HUES6 (cell line): ENCODE measurements at regions not wholly inside any gene's neighbourhood (a gene's known extent, or its start where the extent isn't known, plus 50 kb on each side); places are given as distances from the start of the nearest gene placed in this dataset.

Source experiments
- H3K27ac ChIP-seq: 2 replicates; pipeline ENCODE4 v1.7.0; 2013; ENCODE audit warnings: low read depth, mild to moderate bottlenecking, low read length, inconsistent platforms
- H3K27me3 ChIP-seq: 2 replicates; pipeline ENCODE4 v1.6.1; 2013; ENCODE audit warnings: low read length; ENCODE audit not compliant: control insufficient read depth, insufficient read depth
- H3K36me3 ChIP-seq: 2 replicates; pipeline ENCODE4 v1.6.1; 2013; ENCODE audit warnings: low read length; ENCODE audit not compliant: control insufficient read depth, insufficient read depth
- H3K4me1 ChIP-seq: 2 replicates; pipeline ENCODE4 v1.6.1; 2013; ENCODE audit warnings: low read length; ENCODE audit not compliant: control insufficient read depth, insufficient read depth
- H3K4me3 ChIP-seq: 2 replicates; pipeline ENCODE4 v1.5.1; 2013; ENCODE audit warnings: low read depth, low read length
- H3K9ac ChIP-seq: one replicate; pipeline ENCODE4 v1.6.1; 2013; ENCODE audit warnings: mild to moderate bottlenecking, low read length
- H3K9me3 ChIP-seq: 2 replicates; pipeline ENCODE4 v1.6.1; 2013; ENCODE audit warnings: low read depth, low read length; ENCODE audit not compliant: control insufficient read depth, insufficient read depth

DNA sequence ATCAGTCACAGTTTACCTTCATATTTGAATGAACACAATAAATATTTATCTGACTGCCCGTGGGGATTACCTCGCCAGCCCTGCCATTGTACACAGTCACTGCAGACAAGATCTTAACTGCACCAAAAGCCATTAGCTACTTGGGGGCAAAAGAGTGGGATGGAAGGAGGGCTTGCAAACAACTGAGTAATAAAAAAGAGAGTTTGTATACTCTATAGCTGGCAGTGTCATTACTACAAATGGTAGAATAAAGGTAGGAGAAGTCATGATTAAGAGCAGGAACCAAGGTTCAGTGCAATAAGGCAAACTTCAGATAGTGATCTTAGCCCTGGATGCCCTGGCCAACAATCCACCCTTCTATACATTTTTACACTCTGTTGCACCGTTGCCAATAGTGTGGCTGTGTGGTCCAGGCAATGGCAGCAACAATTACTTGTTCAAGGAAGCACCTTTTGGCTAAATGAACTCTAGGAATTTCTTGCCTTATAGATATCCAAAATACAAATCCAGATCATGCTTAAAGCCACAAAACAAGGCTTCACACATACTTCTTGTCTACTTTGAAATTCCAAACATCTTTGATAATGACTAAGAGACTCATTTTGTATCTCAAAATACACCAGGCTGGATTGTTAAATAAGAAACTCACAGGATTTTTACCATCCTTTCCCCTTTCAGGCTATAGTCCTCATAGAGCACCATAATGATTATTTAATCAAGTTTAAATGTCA is 955.4 kb upstream of the ADGRB3 start:
- peaks cover 11% of the 10 kb centered on the region; the same call in 1 of the 2 replicates for H3K9me3 ChIP-seq
- no peaks in the 10 kb centered on the region for H3K4me1 ChIP-seq
- no peak overlapping the region for H3K9ac ChIP-seq
- no peak overlapping the region for H3K27ac ChIP-seq
- no peaks in the 10 kb centered on the region for H3K27me3 ChIP-seq
- H3K4me3 ChIP-seq = no peak overlapping the region
- no peaks in the 10 kb centered on the region for H3K36me3 ChIP-seq

DNA sequence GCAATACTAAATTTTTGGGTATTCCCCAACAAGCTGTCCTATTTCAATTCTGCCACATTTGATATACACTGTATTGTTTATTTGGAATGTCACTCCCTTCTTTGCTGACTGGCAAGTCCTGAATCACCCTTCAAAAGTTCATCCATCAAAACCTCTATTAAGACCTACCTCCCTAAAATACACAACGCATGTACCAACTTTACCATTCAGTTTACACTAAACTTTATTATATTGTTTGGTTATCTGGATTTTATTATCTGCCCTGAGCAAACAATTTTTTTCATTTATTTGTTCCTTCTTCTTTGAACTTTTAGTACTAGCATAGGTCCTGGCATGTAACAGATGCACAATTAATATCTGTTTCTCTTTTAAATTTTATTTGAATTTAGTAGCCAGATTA is 958.2 kb upstream of the ADGRB3 start:
- Histone ChIP-seq H3K9ac (no peak overlapping the region), H3K36me3 (no peaks in the 10 kb centered on the region), H3K27ac (no peak overlapping the region), H3K4me1 (no peaks in the 10 kb centered on the region), H3K27me3 (no peaks in the 10 kb centered on the region), H3K9me3 (peaks cover 33% of the 10 kb centered on the region), H3K4me3 (no peak overlapping the region)

DNA sequence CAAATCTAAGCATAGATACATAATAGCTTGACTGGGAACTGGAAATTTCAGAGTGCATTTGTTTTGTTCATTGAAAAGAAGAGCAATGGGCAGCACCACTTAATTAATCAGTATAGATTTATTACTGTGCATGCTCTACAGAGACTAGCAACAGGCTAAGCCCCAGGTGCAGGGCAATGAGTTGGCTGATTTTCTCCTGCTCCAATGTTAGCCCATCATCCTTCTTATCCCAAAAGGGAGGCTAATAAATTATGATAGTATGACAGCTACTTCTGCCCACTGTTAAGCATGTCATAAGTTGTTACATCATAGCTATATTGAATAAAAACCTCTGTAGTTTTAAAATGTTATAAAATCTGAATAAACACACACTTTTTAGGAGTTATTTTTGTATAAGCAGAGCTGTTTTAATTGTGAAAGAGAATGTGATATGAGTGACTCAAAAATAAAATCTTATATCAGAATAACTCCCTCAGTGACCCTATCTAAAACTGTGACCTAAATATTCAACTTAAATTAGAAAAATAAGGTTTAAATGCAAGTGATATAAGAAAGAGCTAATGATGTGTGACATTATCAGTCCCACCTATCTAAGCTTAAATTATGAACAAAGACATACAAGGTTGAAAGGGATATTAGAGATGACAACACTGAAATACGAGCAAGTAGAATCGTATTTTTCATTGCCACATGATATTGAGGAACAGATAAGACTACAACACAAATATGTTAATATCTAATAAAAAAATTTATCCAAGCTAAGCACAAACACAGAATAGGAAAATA is 967.3 kb upstream of the ADGRB3 start:
- H3K4me1 ChIP-seq = no peaks in the 10 kb centered on the region
- peaks cover 7% of the 10 kb centered on the region for H3K9me3 ChIP-seq
- H3K36me3 ChIP-seq = no peaks in the 10 kb centered on the region
- no peak overlapping the region for H3K27ac ChIP-seq
- no peaks in the 10 kb centered on the region for H3K27me3 ChIP-seq
- H3K4me3 ChIP-seq = no peak overlapping the region
- no peak overlapping the region for H3K9ac ChIP-seq

GRCh38 chr6:67666177-67666964 is 968.7 kb upstream of the ADGRB3 start:
- H3K4me3 ChIP-seq = no peak overlapping the region
- H3K9ac ChIP-seq = no peak overlapping the region
- no peaks in the 10 kb centered on the region for H3K36me3 ChIP-seq
- H3K27me3 ChIP-seq = no peaks in the 10 kb centered on the region
- H3K4me1 ChIP-seq = no peaks in the 10 kb centered on the region
- peaks cover 3% of the 10 kb centered on the region; the same call in 1 of the 2 replicates for H3K9me3 ChIP-seq
- H3K27ac ChIP-seq = no peak overlapping the region

DNA sequence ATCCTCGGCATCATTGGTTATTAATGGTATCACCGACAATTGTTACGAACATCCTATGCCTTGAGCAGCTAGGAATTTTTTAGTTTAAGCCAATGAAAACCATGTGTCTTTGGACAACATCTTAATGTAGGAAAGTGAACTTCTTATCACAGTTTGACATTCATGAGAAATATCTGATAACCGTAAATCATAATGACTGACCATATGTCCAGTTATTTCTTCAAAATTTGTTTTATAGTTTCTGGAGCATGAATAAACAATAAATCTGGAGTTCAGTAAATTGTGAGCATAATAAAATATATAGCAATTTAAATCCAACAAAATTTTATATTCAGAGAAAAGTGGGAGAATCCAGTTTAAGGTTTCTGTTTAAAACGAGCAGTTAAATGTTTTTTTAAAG is 970.1 kb upstream of the ADGRB3 start:
- Histone ChIP-seq H3K9me3 (peaks cover 3% of the 10 kb centered on the region; the same call in 1 of the 2 replicates), H3K27ac (no peak overlapping the region), H3K36me3 (no peaks in the 10 kb centered on the region), H3K27me3 (no peaks in the 10 kb centered on the region), H3K9ac (no peak overlapping the region), H3K4me3 (no peak overlapping the region), H3K4me1 (no peaks in the 10 kb centered on the region)

DNA sequence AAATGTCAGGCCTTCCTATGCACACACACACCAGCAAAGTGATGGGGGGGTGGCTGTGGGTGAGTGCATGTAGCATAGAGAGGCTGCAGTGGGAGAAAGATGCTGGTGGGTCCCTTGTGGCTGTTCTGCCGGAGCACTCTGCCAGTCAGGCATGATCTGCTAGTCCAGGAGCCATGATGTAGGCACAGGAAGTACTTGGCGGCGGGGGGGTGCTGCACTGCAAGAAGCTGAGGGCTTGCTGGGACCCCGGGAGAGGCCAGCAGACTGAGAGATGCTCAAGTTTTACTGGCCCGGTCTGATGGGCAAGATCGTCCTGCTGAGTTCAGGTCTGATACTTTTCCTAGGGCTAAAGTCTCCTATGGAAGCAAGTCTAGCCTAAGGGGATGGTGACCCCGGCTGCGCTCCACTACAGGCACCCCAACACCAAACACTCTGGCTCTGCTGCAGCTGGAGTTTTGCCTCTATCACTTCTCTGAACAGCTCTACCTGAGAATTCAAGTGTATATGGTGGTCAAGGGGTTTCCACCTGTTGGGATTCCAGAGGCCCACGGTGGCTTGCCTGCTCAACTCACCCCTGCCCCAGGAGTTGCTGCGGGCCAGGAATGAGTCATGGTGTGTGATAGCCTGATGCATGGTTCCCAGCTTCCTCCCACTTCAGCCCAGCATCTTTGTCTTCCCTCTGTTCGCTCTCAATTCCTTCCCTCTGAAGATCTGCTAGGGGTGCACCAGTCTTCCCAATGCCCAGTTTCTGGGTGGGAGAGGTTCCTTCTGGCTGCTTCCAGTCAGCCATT is 971.8 kb upstream of the ADGRB3 start:
- no peaks in the 10 kb centered on the region for H3K27me3 ChIP-seq
- H3K4me3 ChIP-seq = no peak overlapping the region
- no peak overlapping the region for H3K9ac ChIP-seq
- no peaks in the 10 kb centered on the region for H3K36me3 ChIP-seq
- no peak overlapping the region for H3K27ac ChIP-seq
- H3K9me3 ChIP-seq = peaks cover 3% of the 10 kb centered on the region; the same call in 1 of the 2 replicates
- no peaks in the 10 kb centered on the region for H3K4me1 ChIP-seq

DNA sequence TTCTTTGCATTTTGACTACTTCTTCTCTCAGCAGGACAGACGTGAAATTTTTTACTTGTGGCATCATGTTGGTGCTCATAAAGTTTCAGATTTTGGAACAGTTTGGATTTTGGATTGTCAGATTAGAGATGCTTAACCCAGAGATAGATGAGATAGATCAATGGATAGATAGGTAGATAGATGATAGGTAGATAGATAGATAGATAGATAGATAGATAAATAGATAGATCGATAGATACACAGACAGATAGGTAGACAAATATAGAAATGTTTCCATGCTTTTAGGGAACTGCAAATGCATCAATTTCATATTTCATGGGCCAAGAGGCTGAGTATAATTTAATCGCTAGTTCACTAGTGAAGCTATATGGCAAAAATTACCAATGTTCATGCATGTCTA is 981.5 kb upstream of the ADGRB3 start:
- Histone ChIP-seq H3K36me3 (no peaks in the 10 kb centered on the region), H3K9ac (no peak overlapping the region), H3K9me3 (no peaks in the 10 kb centered on the region), H3K4me1 (no peaks in the 10 kb centered on the region), H3K27me3 (no peaks in the 10 kb centered on the region), H3K27ac (no peak overlapping the region), H3K4me3 (no peak overlapping the region)

DNA sequence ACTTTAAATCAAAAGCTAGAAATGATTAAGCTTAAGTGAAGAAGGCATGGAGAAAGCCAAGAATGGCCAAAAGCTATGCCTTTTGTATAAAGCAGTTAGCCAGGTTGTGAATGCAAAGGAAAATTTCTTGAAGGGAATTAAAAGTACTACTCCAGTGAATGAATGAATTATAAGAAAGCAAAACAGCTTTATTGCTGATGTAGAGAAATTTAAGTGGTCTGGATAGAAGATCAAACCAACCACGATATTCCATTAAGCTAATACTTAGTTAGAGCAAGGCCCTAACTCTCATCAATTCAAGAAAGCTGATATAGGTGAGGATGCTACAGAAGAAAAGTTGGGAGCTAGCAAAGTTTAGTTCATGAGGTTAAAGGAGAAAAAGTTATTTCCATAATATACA is 988.5 kb upstream of the ADGRB3 start:
- Histone ChIP-seq H3K36me3 (no peaks in the 10 kb centered on the region), H3K27me3 (no peaks in the 10 kb centered on the region), H3K4me3 (no peak overlapping the region), H3K9ac (no peak overlapping the region), H3K9me3 (no peaks in the 10 kb centered on the region), H3K27ac (no peak overlapping the region), H3K4me1 (no peaks in the 10 kb centered on the region)

- Histone ChIP-seq H3K36me3 (no peaks in the 10 kb centered on the region), H3K9ac (no peak overlapping the region), H3K9me3 (no peaks in the 10 kb centered on the region), H3K4me3 (no peak overlapping the region), H3K27ac (no peak overlapping the region), H3K4me1 (no peaks in the 10 kb centered on the region), H3K27me3 (no peaks in the 10 kb centered on the region)
Observed at GRCh38 chr6:67643281-67643680, 991.8 kb upstream of the ADGRB3 start.

- Histone ChIP-seq H3K9ac (no peak overlapping the region), H3K36me3 (no peaks in the 10 kb centered on the region), H3K4me3 (no peak overlapping the region), H3K27me3 (no peaks in the 10 kb centered on the region), H3K27ac (no peak overlapping the region), H3K9me3 (no peaks in the 10 kb centered on the region), H3K4me1 (no peaks in the 10 kb centered on the region)
Observed at GRCh38 chr6:67642582-67642981, 992.5 kb upstream of the ADGRB3 start.
